Inflammatory macrophage treated with lipopolysaccharide for 4 hours (primary cell): ENCODE measurements at regions not wholly inside any gene's neighbourhood (a gene's known extent, or its start where the extent isn't known, plus 50 kb on each side); places are given as distances from the start of the nearest gene placed in this dataset.
A peak's percentile ranks its signal among the peaks of the same experiment; 100 is the strongest.
"Not testable (repeated sequence)": the region's sequence is repeated elsewhere in the genome, so short reads cannot be mapped to it uniquely, and the experiment has no call there.

Source experiments
- DNase-seq: peaks from one replicate; pipeline ENCODE4 v3.0.0-alpha.2; 2020

- DNase-seq = not testable (repeated sequence)
These were observed 395.6 kb upstream of the MGMT start for GRCh38 chr10:129071411-129071810.

DNA sequence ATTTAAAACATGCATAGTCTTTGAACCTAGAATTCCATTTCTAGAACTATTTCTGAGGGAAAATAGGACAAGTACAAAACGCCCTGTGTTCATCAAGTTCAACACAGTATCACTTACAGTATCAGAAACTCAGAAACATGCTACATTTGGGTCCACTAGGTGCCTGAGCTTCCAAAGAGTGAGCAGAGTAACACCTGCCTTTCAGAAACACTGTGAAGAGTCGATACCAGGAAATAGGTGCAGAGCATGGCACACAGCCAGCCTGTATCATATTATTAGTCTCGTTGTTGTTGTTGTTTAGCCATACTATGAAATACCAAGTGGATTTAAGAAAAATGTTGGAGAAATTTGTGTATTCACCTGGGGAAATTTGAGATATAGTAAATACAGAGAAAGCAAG, 392.1 kb upstream of the MGMT start:
- DNase-seq = no peak

- no peak for DNase-seq
These were observed 391.5 kb upstream of the MGMT start for GRCh38 chr10:129075508-129075907.

DNA sequence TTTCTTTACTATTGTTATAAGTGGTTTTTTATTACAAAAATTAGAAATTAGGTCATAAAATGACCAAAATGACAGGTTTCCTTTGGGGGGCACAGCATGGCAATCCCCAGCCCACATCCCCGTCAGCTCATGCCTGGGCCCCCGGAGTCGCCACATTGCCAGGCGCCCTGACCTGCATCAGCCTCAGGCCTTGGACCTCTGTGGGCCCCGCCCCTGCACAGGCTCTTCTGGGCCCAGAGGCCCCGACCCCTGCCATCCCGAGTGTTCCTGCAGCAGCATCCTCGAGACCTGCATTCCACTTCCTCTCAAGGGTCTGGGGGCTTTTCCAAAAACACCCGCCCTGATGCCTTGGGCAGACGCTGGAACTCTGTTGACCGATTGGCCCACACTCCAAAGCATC, 391.1 kb upstream of the MGMT start:
- DNase-seq = no peak

DNA sequence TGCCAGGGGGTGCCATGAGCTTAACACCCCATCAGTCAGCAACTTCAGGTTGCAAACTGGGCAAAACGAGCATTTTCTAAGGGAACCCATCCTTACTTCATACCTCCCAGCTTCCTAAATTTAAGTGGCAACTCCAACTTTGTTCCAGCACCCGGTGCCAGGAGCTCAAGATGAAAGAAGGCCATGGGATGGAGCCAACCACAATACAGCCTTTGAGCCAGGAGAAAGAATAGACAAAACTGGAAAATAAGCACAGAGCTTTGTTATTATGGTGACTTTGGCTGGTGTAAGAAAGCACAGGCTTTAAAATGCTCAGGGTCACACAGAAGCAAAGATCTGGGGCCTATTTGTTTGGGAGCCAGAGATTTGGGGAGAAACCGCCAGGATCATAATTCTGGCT, 388.7 kb upstream of the MGMT start:
- no peak for DNase-seq

DNA sequence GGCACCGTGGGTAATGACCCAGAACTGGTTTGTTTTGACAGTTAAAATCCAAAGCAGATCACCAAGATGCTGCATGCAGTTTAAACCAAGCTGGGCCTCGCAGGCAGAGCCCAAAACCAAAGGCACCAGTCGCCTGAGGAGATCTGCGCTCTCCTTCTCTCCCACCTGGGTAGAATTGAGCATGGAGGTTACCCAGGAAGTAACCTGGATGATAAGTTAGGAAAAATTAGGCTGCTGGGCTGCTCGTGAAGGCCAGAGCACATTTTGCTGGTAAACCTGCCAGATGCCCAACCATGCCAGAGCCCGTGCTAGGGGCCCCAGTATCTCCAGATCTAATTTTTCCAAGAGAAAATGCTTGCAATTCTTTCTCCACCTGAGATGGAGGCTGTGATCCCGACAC, 388.3 kb upstream of the MGMT start:
- no peak for DNase-seq

- no peak for DNase-seq
These were observed 387.3 kb upstream of the MGMT start for GRCh38 chr10:129079705-129080104.

GRCh38 chr10:129085811-129086210, 381.2 kb upstream of the MGMT start:
- DNase-seq = no peak

DNA sequence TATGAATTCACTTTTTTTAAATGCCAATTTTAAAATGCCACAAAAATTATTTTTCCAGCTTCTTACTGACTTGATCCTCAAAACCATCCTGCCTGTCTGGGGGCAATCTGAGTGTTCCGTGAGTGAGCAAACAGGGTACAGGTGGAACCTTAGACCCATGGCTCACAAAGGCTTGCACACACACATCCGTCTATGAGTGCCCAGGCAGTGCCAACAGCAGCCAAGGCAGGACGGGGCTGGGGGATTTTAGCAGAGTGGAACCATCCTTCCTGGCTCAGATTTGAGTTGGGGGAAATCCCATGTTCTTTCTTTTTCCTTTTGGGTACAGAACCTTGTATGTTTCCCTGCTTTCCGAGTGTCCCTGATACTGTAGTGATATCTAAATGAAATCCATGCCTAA, 377.7 kb upstream of the MGMT start:
- no peak for DNase-seq

GRCh38 chr10:129090165-129090564, 376.9 kb upstream of the MGMT start:
- no peak for DNase-seq

GRCh38 chr10:129090618-129091366, 376.2 kb upstream of the MGMT start:
- DNase-seq = peak; percentile 64

- no peak for DNase-seq
These were observed 373.4 kb upstream of the MGMT start for GRCh38 chr10:129093641-129094040.

GRCh38 chr10:129094233-129094632, 372.8 kb upstream of the MGMT start:
- no peak for DNase-seq

GRCh38 chr10:129094861-129095260, 372.2 kb upstream of the MGMT start:
- DNase-seq = no peak

DNA sequence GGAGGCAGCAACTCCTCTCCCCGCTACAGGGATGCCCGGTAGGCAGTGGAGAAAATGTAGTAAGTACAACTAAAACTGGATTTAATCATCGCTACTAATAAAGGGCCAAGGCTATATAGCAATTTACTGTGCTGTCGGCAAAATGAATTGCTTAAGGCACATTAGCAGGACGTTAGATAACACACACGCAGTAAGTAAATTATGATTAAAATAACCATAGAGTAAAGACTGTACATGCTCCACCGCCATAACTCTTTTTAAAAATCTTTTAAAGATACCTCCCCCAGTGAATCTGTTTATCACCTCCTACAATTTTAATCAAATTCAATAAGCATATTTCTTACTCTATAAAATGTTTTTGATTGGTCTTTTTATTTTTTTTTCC, 371.4 kb upstream of the MGMT start:
- no peak for DNase-seq

- DNase-seq = no peak
These were observed 370.7 kb upstream of the MGMT start for GRCh38 chr10:129096065-129096984.

GRCh38 chr10:129097776-129098330, 369.2 kb upstream of the MGMT start:
- no peak for DNase-seq

- no peak for DNase-seq
These were observed 368.5 kb upstream of the MGMT start for GRCh38 chr10:129098517-129098916.

DNA sequence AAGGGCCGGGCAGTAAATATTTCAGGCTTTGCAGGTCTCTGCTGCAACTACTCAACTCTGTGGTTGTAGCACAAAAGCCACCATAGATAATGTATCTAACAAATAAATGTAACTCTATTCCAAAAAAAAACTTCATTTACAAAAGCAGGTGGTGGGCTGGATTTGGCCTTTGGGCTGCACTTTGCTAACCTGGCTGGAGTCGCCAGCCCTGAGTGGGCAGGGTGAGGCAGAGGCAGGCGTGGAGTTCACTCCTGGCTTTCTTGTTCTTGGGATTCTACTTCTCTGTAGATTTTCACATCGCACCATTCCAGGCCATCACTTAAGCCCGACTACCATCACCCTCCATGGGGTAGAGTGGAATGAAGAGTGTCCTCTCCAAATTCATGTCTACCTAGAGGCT, 367.6 kb upstream of the MGMT start:
- no peak for DNase-seq

GRCh38 chr10:129099992-129100391, 367.0 kb upstream of the MGMT start:
- no peak for DNase-seq

DNA sequence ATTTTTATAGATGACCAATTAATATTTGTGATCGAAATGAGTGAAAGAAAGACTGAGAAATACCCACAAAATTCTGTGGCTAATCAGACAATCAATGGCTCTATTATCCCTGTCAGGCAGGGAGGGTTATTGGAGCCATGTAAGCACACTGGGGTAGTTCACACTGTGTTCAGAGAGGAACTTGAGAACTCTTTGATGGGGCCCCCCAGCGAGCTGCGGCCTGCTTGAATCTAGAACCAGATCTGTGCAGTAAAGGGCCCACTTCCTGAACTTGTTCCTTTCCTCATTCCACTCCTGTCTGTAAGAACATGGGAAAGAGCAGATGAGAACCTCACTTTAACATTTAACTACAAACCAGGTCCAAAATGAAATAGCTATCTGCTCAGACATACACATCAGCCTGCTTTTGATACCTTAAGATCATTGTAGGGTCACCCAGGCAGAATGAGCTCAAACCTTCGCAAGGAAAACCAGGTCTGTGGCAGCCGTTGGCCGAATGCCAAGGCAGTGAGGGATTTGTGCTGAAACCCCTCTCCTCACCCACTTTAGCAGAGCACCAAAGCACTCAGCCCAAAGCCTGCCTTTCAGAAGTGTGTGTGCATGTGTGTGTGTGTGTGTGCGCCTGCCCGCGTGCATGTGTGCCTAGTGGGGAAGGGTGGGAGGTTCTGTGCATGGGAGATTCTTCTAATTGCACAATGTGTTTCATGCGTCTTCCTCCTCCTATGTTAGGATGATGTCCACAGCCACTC, 365.6 kb upstream of the MGMT start:
- no peak for DNase-seq

DNA sequence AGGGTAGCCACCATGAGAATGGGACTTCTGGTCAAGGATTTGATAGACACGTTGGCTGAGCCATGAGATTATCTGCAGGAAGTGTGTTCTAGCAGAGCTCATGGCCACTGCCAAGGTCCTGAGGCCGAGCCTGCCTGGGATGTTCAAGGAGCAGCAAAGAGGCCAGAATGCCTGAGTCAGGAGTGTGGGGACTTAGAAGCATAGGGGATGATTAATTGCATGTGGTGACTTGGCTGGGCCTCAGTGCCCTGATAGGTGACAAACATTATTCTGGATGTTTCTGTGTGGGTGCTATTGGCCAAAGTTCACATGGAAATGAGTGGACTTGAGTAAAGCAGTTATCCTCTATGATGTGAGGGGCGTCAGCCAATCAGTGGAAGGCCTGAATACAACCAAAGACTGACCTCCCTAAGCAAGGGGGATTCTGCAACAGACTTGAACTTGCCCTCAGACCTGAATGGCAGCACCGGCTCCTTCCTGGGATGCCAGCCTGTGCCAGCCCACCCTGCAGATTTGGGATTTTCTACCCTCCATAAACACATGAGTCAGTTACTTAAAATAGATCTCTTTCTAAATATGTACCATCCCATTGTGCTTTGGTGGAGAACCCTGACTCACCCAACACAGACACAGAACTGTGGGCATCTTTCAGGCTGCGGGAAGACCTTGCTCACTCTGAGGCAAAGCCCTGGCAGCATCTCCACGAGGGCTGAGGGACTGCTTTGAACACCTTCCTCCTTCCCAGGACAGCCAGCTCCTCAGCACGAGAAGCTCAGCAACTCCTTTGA, 363.9 kb upstream of the MGMT start:
- no peak for DNase-seq
